GM13976 (cell line): ENCODE measurements at regions not wholly inside any gene's neighbourhood (a gene's known extent, or its start where the extent isn't known, plus 50 kb on each side); places are given as distances from the start of the nearest gene placed in this dataset.

Experiments used
- DNase-seq: peaks from one replicate; pipeline ENCODE4 v3.0.0; 2012; ENCODE audit warnings: low spot score
- CTCF ChIP-seq: IDR thresholded peaks from 2 replicates; pipeline ENCODE4 v1.5.1; 2012; ENCODE audit warnings: borderline replicate concordance, mild to moderate bottlenecking; ENCODE audit not compliant: insufficient read depth; ENCODE audit errors: extremely low read depth, missing control alignments, control extremely low read depth
- in situ Hi-C: fragments of 300-500 bp; cut with MboI; formaldehyde crosslinking; loops from one replicate; pipeline ENCODE4 v1.12.0; 2022; ENCODE audit warnings: low sequenced_read_pairs, mixed read lengths, inconsistent platforms; ENCODE audit not compliant: unreplicated experiment

- no peak for TF ChIP-seq CTCF
- DNase-seq: no peak
- in situ Hi-C loops: no loop called here
Observed at GRCh38 chrX:39518476-39519029, 579.2 kb downstream of the BCOR start.

- no peak for DNase-seq
- no peak for TF ChIP-seq CTCF
- in situ Hi-C loops: no loop called here
Observed at GRCh38 chrX:39519030-39519488, 578.7 kb downstream of the BCOR start.

GRCh38 chrX:39519566-39520301 is 578.0 kb downstream of the BCOR start:
- DNase-seq: no peak
- in situ Hi-C loops: no loop called here
- no peak for TF ChIP-seq CTCF

- in situ Hi-C loops: no loop called here
Observed at GRCh38 chrX:39525758-39526157, 572.0 kb downstream of the BCOR start.

GRCh38 chrX:39527025-39527424 is 570.7 kb downstream of the BCOR start:
- in situ Hi-C loops: no loop called here
- no peak for TF ChIP-seq CTCF
- DNase-seq: no peak

More at GRCh38 chrX:39525758-39526157, 572.0 kb downstream of the BCOR start:
- no peak for DNase-seq
- TF ChIP-seq CTCF: no peak

- TF ChIP-seq CTCF: no peak
- in situ Hi-C loops: no loop called here
Observed at GRCh38 chrX:39528161-39528916, 569.4 kb downstream of the BCOR start.

More at GRCh38 chrX:39528161-39528916, 569.4 kb downstream of the BCOR start:
- no peak for DNase-seq
